ENCODE measurements at regions not wholly inside any gene's neighbourhood (a gene's known extent, or its start where the extent isn't known, plus 50 kb on each side); places are given as distances from the start of the nearest gene placed in this dataset.

- no peak for ATAC-seq
Measured at GRCh38 chr16:51756447-51757123, 605.5 kb upstream of the SALL1 start.

GRCh38 chr16:51755577-51756355, 604.7 kb upstream of the SALL1 start:
- no peak for ATAC-seq
- intact Hi-C loops (cut with DNase I): no loop called here
- 62 to 64% (median 63%) methylated on average over 4 of the region's 4 CpGs for WGBS, 3 donors

More at GRCh38 chr16:51756447-51757123, 605.5 kb upstream of the SALL1 start:
- H3K4me3 ChIP-seq: no peak overlapping the region
- no peaks in the 10 kb centered on the region for H3K36me3 ChIP-seq (ENCODE audit: insufficient read depth in 1 of 2, low read depth in 1 of 2)
- no peaks in the 10 kb centered on the region for H3K4me1 ChIP-seq
- WGBS, 3 donors: 55 to 62% (median 60%) methylated on average over 14 of the region's 14 CpGs
- intact Hi-C loops (cut with DNase I): no loop called here
- DNase-seq: no peak
- H3K9me3 ChIP-seq: no peaks in the 10 kb centered on the region
- H3K27me3 ChIP-seq (ENCODE audit: insufficient read depth in 3 of 3, low read length in 2 of 3): no peaks in the 10 kb centered on the region
- no peak for TF ChIP-seq CTCF (IDR thresholded peaks at IDR 0.05)
- no peak overlapping the region for H3K27ac ChIP-seq

GRCh38 chr16:51755039-51755501, 604.0 kb upstream of the SALL1 start:
- intact Hi-C loops (cut with DNase I): no loop called here
- 29 to 46% (median 43%) methylated on average over 12 of the region's 12 CpGs for WGBS, 3 donors
- no peak for TF ChIP-seq CTCF (IDR thresholded peaks at IDR 0.05)
- Histone ChIP-seq H3K27ac (no peak overlapping the region), H3K36me3 (ENCODE audit: insufficient read depth in 1 of 2, low read depth in 1 of 2) (no peaks in the 10 kb centered on the region), H3K9me3 (no peaks in the 10 kb centered on the region), H3K4me3 (no peak overlapping the region), H3K4me1 (no peaks in the 10 kb centered on the region), H3K27me3 (ENCODE audit: insufficient read depth in 3 of 3, low read length in 2 of 3) (no peaks in the 10 kb centered on the region)
- DNase-seq (no peak), ATAC-seq (no peak)

More at GRCh38 chr16:51755577-51756355, 604.7 kb upstream of the SALL1 start:
- no peaks in the 10 kb centered on the region for H3K4me1 ChIP-seq
- H3K27ac ChIP-seq: no peak overlapping the region
- no peaks in the 10 kb centered on the region for H3K9me3 ChIP-seq
- no peak overlapping the region for H3K4me3 ChIP-seq
- no peaks in the 10 kb centered on the region for H3K27me3 ChIP-seq (ENCODE audit: insufficient read depth in 3 of 3, low read length in 2 of 3)
- H3K36me3 ChIP-seq (ENCODE audit: insufficient read depth in 1 of 2, low read depth in 1 of 2): no peaks in the 10 kb centered on the region
- DNase-seq: no peak
- no peak for TF ChIP-seq CTCF (IDR thresholded peaks at IDR 0.05)

GRCh38 chr16:51753467-51754127, 602.5 kb upstream of the SALL1 start:
- TF ChIP-seq CTCF (IDR thresholded peaks at IDR 0.05): no peak
- no peak overlapping the region for H3K27ac ChIP-seq
- no peaks in the 10 kb centered on the region for H3K4me1 ChIP-seq
- DNase-seq (no peak), ATAC-seq (no peak)
- 32 to 39% (median 33%) methylated on average over 1 of the region's 1 CpG for WGBS, 3 donors
- intact Hi-C loops (cut with DNase I): no loop called here
- no peaks in the 10 kb centered on the region for H3K9me3 ChIP-seq
- no peaks in the 10 kb centered on the region for H3K27me3 ChIP-seq (ENCODE audit: insufficient read depth in 3 of 3, low read length in 2 of 3)
- H3K4me3 ChIP-seq: no peak overlapping the region
- no peaks in the 10 kb centered on the region for H3K36me3 ChIP-seq (ENCODE audit: insufficient read depth in 1 of 2, low read depth in 1 of 2)

All from psoas muscle (tissue), 7 donors.